ENCODE measurements at regions not wholly inside any gene's neighbourhood (a gene's known extent, or its start where the extent isn't known, plus 50 kb on each side); places are given as distances from the start of the nearest gene placed in this dataset.

DNA sequence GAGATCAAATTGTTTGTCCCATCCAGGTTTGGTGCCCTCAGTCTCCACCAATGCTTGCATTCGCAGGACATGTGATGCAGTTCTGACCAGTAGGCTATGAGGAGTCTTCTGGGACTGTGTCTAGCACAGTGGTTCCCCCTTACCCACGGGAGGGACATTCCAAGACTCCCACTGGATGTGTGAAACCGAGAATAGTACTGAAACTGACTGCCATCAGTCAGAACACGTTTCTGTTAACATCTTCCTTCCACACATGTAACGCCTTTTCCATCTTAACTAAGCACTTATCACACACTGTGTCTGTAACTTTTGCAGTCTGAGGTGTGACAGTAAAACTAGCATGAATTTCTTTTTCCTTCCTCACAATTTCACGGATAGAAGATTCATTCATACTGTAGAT is 74.7 kb downstream of the PTTG1 start:
- WGBS, 2 experiments (ENCODE audit: extremely low coverage in 2 of 2, insufficient read length in 1 of 2): no CpG with 5 or more reads among the region's 6 CpGs

More for the DNA sequence above, 74.7 kb downstream of the PTTG1 start:
- no peak overlapping the region for H3K4me2 ChIP-seq (ENCODE audit: low read depth, low read length)
- no peak overlapping the region for H4K91ac ChIP-seq (ENCODE audit: insufficient read depth, low read depth, low read length)
- no peak overlapping the region for H3K18ac ChIP-seq (ENCODE audit: low read depth, low read length)
- H4K8ac ChIP-seq (ENCODE audit: low read depth in 2 of 2, low read length in 2 of 2): no peak overlapping the region
- no peak overlapping the region for H3K4me3 ChIP-seq (ENCODE audit: insufficient read depth, low read depth, low read length)
- ATAC-seq (ENCODE audit: low read depth): no peak
- no peaks in the 10 kb centered on the region for H3K9me3 ChIP-seq (ENCODE audit: control insufficient read depth, insufficient read depth, low read length)
- DNase-seq: no peak
- no peaks in the 10 kb centered on the region for H3K4me1 ChIP-seq (ENCODE audit: control insufficient read depth, insufficient read depth, low read length)
- H4K5ac ChIP-seq (ENCODE audit: low read depth, low read length): no peak overlapping the region
- H4K20me1 ChIP-seq (ENCODE audit: insufficient read depth, low read length): no peaks in the 10 kb centered on the region
- H2BK120ac ChIP-seq (ENCODE audit: low read depth, low read length): no peak overlapping the region
- TF ChIP-seq POLR2A (IDR thresholded peaks at IDR 0.05; ENCODE audit: low read depth, low read length): no peak
- no peak for TF ChIP-seq CHD1 (IDR thresholded peaks at IDR 0.05; ENCODE audit: low read depth, low read length)
- TF ChIP-seq ELK1 (IDR thresholded peaks at IDR 0.05; ENCODE audit: borderline replicate concordance, low read depth, low read length): no peak
- TF ChIP-seq SMC3 (IDR thresholded peaks at IDR 0.05; ENCODE audit: low read depth, low read length): no peak
- TF ChIP-seq RFX5 (IDR thresholded peaks at IDR 0.05; ENCODE audit: low read depth, low read length): no peak
- TF ChIP-seq FOS (IDR thresholded peaks at IDR 0.05; ENCODE audit: low read depth, low read length): no peak
- TF ChIP-seq MAFK (IDR thresholded peaks at IDR 0.05; ENCODE audit: low read depth, low read length): no peak
- no peak for TF ChIP-seq CEBPB (IDR thresholded peaks at IDR 0.05; ENCODE audit: low read depth, low read length)
- TF ChIP-seq NFE2L2 (IDR thresholded peaks at IDR 0.05; ENCODE audit: low read depth, low read length): no peak
- TF ChIP-seq MAZ (IDR thresholded peaks at IDR 0.05; ENCODE audit: borderline replicate concordance, low read depth, low read length): no peak
- TF ChIP-seq MXI1 (IDR thresholded peaks at IDR 0.05; ENCODE audit: borderline replicate concordance, low read depth, low read length): no peak
- TF ChIP-seq RCOR1 (IDR thresholded peaks at IDR 0.05; ENCODE audit: insufficient replicate concordance, low read length): no peak
- TF ChIP-seq, protein P1, sequence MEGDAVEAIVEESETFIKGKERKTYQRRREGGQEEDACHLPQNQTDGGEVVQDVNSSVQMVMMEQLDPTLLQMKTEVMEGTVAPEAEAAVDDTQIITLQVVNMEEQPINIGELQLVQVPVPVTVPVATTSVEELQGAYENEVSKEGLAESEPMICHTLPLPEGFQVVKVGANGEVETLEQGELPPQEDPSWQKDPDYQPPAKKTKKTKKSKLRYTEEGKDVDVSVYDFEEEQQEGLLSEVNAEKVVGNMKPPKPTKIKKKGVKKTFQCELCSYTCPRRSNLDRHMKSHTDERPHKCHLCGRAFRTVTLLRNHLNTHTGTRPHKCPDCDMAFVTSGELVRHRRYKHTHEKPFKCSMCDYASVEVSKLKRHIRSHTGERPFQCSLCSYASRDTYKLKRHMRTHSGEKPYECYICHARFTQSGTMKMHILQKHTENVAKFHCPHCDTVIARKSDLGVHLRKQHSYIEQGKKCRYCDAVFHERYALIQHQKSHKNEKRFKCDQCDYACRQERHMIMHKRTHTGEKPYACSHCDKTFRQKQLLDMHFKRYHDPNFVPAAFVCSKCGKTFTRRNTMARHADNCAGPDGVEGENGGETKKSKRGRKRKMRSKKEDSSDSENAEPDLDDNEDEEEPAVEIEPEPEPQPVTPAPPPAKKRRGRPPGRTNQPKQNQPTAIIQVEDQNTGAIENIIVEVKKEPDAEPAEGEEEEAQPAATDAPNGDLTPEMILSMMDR (conservative IDR thresholded peaks at IDR 0.05; ENCODE audit: low read depth, low read length): no peak
- no peak overlapping the region for H3K23ac ChIP-seq (ENCODE audit: low read depth, low read length)
- no peak overlapping the region for H2AK5ac ChIP-seq (ENCODE audit: low read depth, low read length)
- no peak overlapping the region for H3K56ac ChIP-seq (ENCODE audit: extremely low read depth, insufficient read depth, low read length)
- intact Hi-C loops (cut with micrococcal nuclease): no loop called here
- H2AFZ ChIP-seq (replicated peaks; ENCODE audit: low read length, poor library complexity): no peak overlapping the region
- no peak overlapping the region for H3K4ac ChIP-seq (ENCODE audit: low read depth, low read length)
- no peak overlapping the region for H3K27ac ChIP-seq (ENCODE audit: insufficient read depth, low read length)
- H2AK9ac ChIP-seq (replicated peaks; ENCODE audit: low read depth, low read length, poor library complexity): no peak overlapping the region
- no TSS peak for BruUV-seq (replicated peaks)
- no peaks in the 10 kb centered on the region for H3K36me3 ChIP-seq (ENCODE audit: control insufficient read depth, insufficient read depth, low read length)
- no peak overlapping the region for H2BK20ac ChIP-seq (ENCODE audit: low read depth, low read length)
- ChIA-PET CTCF (no interaction called here), POLR2A (ENCODE audit: unreplicated experiment) (no interaction called here)
- H3K79me1 ChIP-seq (ENCODE audit: low read depth in 1 of 2, low read length in 2 of 2): no peaks in the 10 kb centered on the region
- in situ Hi-C loops (cut with MboI; ENCODE audit: low sequenced_read_pairs): no loop called here
- H3K14ac ChIP-seq (replicated peaks; ENCODE audit: low read depth, low read length): no peak overlapping the region
- no peak overlapping the region for H2BK15ac ChIP-seq (ENCODE audit: low read depth, low read length)
- H3K9me1 ChIP-seq (ENCODE audit: insufficient read depth, low read length): no peaks in the 10 kb centered on the region
- no peak overlapping the region for H3K9ac ChIP-seq (ENCODE audit: low read depth, low read length)
- H3K27me3 ChIP-seq (ENCODE audit: control insufficient read depth, insufficient read depth, low read length): peaks cover 12% of the 10 kb centered on the region
- H2BK5ac ChIP-seq (ENCODE audit: low read depth, low read length, poor library complexity, severe bottlenecking): no peak overlapping the region
- dilution Hi-C loops (cut with HindIII; ENCODE audit: low sequenced_read_pairs, unreplicated experiment): no loop called here

Measured in IMR-90 (cell line).